GM12878 (cell line): ENCODE measurements at regions not wholly inside any gene's neighbourhood (a gene's known extent, or its start where the extent isn't known, plus 50 kb on each side); places are given as distances from the start of the nearest gene placed in this dataset.

Experiments
- ATAC-seq: fragments of 200-7000 bp; cut with Tn5 transposase; 3 replicates; pipeline ENCODE4 v1.9.1; 2020; ENCODE audit warnings: mild to moderate bottlenecking, moderate library complexity
- BruUV-seq: library from RNA; stranded (reverse); fragments of 400-500 nt; replicated peaks from 2 replicates; lab custom pipeline; 2021; lab: Mats Ljungman, UMichigan
- CTCF ChIA-PET: fragments of 300-600 bp; sonication (Branson Sonifier 250); formaldehyde crosslinking; extraction: SDS; loops from one replicate; lab custom pipeline; 2021; ENCODE audit warnings: inconsistent platforms; lab: Yijun Ruan, JAX
- POLR2A ChIA-PET: fragments of 350-600 bp; formaldehyde crosslinking; extraction: SDS; loops from one replicate; lab custom pipeline; 2021; ENCODE audit warnings: inconsistent platforms; lab: Charles Lee
- RAD21 ChIA-PET: fragments of 300-600 bp; sonication (Branson Sonifier 250); formaldehyde crosslinking; loops from one replicate; lab custom pipeline; 2023; ENCODE audit warnings: antibody characterized with exemption; ENCODE audit not compliant: unreplicated experiment; lab: Charles Lee
- SMC1A ChIA-PET: fragments of 300-600 bp; sonication (Branson Sonifier 250); formaldehyde crosslinking; loops from one replicate; lab custom pipeline; 2023; ENCODE audit not compliant: unreplicated experiment, uncharacterized antibody; lab: Charles Lee
- DNase-seq: peaks from one replicate; pipeline ENCODE4 v3.0.0-alpha.2; 2011; ENCODE audit warnings: low read depth, low spot score
- FAIRE-seq: peaks from 3 replicates; lab custom pipeline; 2011; peaks lifted over from hg19 to GRCh38; lab: Jason Lieb, UNC
- H2AFZ ChIP-seq: 2 replicates; pipeline ENCODE4 v1.6.0; 2011; ENCODE audit warnings: low read depth, low read length, control low read depth; ENCODE audit not compliant: control insufficient read depth
- H3K27ac ChIP-seq: 2 replicates; pipeline ENCODE4 v1.5.1; 2011; ENCODE audit warnings: control low read depth; ENCODE audit not compliant: control insufficient read depth, insufficient read depth
- H3K27me3 ChIP-seq, 2 experiments: replicated peaks in 1 of 2; 2 replicates each; pipeline versions ENCODE4 v1.6.0 to v1.6.1; 2011; ENCODE audit warnings: low read length in 1 of 2; ENCODE audit not compliant: control insufficient read depth in 2 of 2, insufficient read depth in 2 of 2
- H3K36me3 ChIP-seq, 2 experiments: 2 replicates each; pipeline ENCODE4 v1.5.1; 2011; ENCODE audit warnings: low read length in 1 of 2; ENCODE audit not compliant: control insufficient read depth in 2 of 2, insufficient read depth in 2 of 2
- H3K4me1 ChIP-seq: 2 replicates; pipeline ENCODE4 v1.6.1; 2011; ENCODE audit warnings: mild to moderate bottlenecking, low read length, moderate library complexity, mixed read lengths; ENCODE audit not compliant: control insufficient read depth, insufficient read depth
- H3K4me2 ChIP-seq: 2 replicates; pipeline ENCODE4 v1.6.0; 2011; ENCODE audit warnings: control low read depth; ENCODE audit not compliant: control insufficient read depth, insufficient read depth
- H3K4me3 ChIP-seq: fragments of 200-600 bp; sonication (generic); 2 replicates; pipeline ENCODE4 v1.5.1; 2016
- H3K79me2 ChIP-seq: 2 replicates; pipeline ENCODE4 v1.6.0; 2011; ENCODE audit warnings: low read length; ENCODE audit not compliant: control insufficient read depth, insufficient read depth
- H3K9ac ChIP-seq: 2 replicates; pipeline ENCODE4 v1.8.0; 2011; ENCODE audit warnings: low read length, control low read depth, mixed read lengths; ENCODE audit not compliant: control insufficient read depth, insufficient read depth
- H3K9me3 ChIP-seq: replicated peaks from 3 replicates; pipeline ENCODE4 v1.5.1; 2011; ENCODE audit warnings: mild to moderate bottlenecking, low read length; ENCODE audit not compliant: control insufficient read depth, insufficient read depth
- H4K20me1 ChIP-seq: 2 replicates; pipeline ENCODE4 v1.6.0; 2011; ENCODE audit not compliant: control insufficient read depth, insufficient read depth
- CEBPB ChIP-seq, 2 experiments: fragments of 150-350 bp in 1 of 2; IDR thresholded peaks; 2 replicates each; pipeline ENCODE4 v1.6.1; 2012 to 2014; ENCODE audit warnings: low read depth in 2 of 2, low read length in 2 of 2, borderline replicate concordance in 1 of 2, inconsistent platforms in 1 of 2
- DPF2 ChIP-seq: fragments of 450-650 bp; IDR thresholded peaks from 2 replicates; pipeline ENCODE4 v1.6.1; 2017; ENCODE audit warnings: mild to moderate bottlenecking
- EGR1 ChIP-seq, 2 experiments: IDR thresholded peaks; 1 replicate in 1 of 2; 2 replicates in 1 of 2; pipeline ENCODE4 v1.6.1; 2011 to 2012; ENCODE audit warnings: low read depth in 2 of 2, low read length in 2 of 2, borderline replicate concordance in 1 of 2, mild to moderate bottlenecking in 1 of 2, moderate library complexity in 1 of 2
- FOS ChIP-seq: IDR thresholded peaks from 3 replicates; pipeline ENCODE4 v1.6.1; 2011; ENCODE audit warnings: borderline replicate concordance; ENCODE audit not compliant: insufficient read length; ENCODE audit errors: extremely low read depth
- HDAC2 ChIP-seq: fragments of 200-600 bp; sonication (generic); IDR thresholded peaks from 2 replicates; pipeline ENCODE4 v1.6.1; 2017
- IKZF1 ChIP-seq: fragments of 450-650 bp; conservative IDR thresholded peaks from 2 replicates; pipeline ENCODE4 v1.6.1; 2017; ENCODE audit warnings: antibody characterized with exemption, mild to moderate bottlenecking
- JUND ChIP-seq: IDR thresholded peaks from 2 replicates; pipeline ENCODE4 v1.6.1; 2012; ENCODE audit warnings: low read depth, mild to moderate bottlenecking, low read length, improper control_type of control experiment, moderate library complexity
- MYC ChIP-seq: IDR thresholded peaks from 2 replicates; pipeline ENCODE4 v1.6.1; 2011; ENCODE audit warnings: mild to moderate bottlenecking, low read length, moderate library complexity, inconsistent platforms; ENCODE audit not compliant: insufficient read depth, insufficient replicate concordance, insufficient read length, severe bottlenecking
- NBN ChIP-seq: fragments of 450-650 bp; IDR thresholded peaks from 2 replicates; pipeline ENCODE4 v1.6.1; 2016
- SP1 ChIP-seq: IDR thresholded peaks from one replicate; pipeline ENCODE4 v1.6.1; 2011; ENCODE audit warnings: low read depth, low read length
- SREBF2 ChIP-seq: IDR thresholded peaks from 2 replicates; pipeline ENCODE4 v1.6.1; 2012; ENCODE audit warnings: mild to moderate bottlenecking, low read length
- ZSCAN29 ChIP-seq: fragments of 450-650 bp; IDR thresholded peaks from 2 replicates; pipeline ENCODE4 v1.6.1; 2017; ENCODE audit warnings: mild to moderate bottlenecking, moderate library complexity
- WGBS: methylation state at CpG from one replicate; pipeline ENCODE4 v1.1.6; 2016; ENCODE audit warnings: low lambda C conversion rate; ENCODE audit not compliant: insufficient replicate concordance, insufficient coverage; ENCODE audit errors: missing lambda C conversion rate; 5-methylcytosine and 5-hydroxymethylcytosine counted together
- in situ Hi-C: fragments of 300-500 bp; cut with MboI; formaldehyde crosslinking; loops from 9 replicates; pipeline ENCODE4 v1.14.3; 2018; ENCODE audit warnings: mixed read lengths
- intact Hi-C: fragments of 100-400 bp; cut with micrococcal nuclease; formaldehyde crosslinking; loops from one replicate; pipeline ENCODE4 v1.14.2; 2022; ENCODE audit not compliant: unreplicated experiment
- TF ChIP-seq, protein P1 (sequence below): fragments of 450-650 bp; IDR thresholded peaks from 2 replicates; pipeline ENCODE4 v1.6.1; 2014; ENCODE audit warnings: mild to moderate bottlenecking
- TF ChIP-seq, protein P2 (sequence below): IDR thresholded peaks from 2 replicates; pipeline ENCODE4 v1.6.1; 2011; ENCODE audit warnings: borderline replicate concordance, low read depth, mild to moderate bottlenecking, moderate library complexity, mixed read lengths, low read length; ENCODE audit not compliant: insufficient read depth; ENCODE audit errors: extremely low read length

DNA sequence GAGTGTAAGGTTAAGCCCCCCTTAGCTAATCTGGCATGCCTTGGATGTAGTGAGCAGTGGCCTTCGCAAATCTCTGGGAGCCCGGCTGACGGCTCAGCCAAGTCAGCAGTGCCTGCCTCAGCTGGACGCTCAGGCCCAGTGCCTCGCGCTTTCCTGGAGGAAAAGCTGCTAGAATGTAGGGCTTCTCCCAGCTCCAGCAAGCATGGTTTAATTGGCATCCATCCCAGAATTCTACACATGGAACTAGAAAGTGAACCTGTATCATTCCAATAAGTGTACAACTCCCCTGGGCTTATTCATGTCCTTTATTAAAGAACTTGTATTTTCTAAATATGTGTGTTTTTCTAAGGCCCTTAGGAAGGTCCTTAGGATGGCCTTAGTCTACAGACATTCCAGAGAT is 287.8 kb upstream of the SHH start:
- RAD21 ChIA-PET = no interaction called here
- DNase-seq (no peak), FAIRE-seq (no peak)
- Histone ChIP-seq H3K4me2 (no peak overlapping the region), H2AFZ (no peak overlapping the region)
- BruUV-seq = no TSS peak
- no peak for TF ChIP-seq NBN
- no peak for TF ChIP-seq IKZF1
- no peak for TF ChIP-seq DPF2
- no peak for TF ChIP-seq SP1
- TF ChIP-seq, protein P1, sequence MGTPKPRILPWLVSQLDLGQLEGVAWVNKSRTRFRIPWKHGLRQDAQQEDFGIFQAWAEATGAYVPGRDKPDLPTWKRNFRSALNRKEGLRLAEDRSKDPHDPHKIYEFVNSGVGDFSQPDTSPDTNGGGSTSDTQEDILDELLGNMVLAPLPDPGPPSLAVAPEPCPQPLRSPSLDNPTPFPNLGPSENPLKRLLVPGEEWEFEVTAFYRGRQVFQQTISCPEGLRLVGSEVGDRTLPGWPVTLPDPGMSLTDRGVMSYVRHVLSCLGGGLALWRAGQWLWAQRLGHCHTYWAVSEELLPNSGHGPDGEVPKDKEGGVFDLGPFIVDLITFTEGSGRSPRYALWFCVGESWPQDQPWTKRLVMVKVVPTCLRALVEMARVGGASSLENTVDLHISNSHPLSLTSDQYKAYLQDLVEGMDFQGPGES = no peak
- TF ChIP-seq FOS = no peak
- TF ChIP-seq HDAC2 = no peak
- TF ChIP-seq, all 136 proteins: peak for 0
- no peak overlapping the region for H3K4me3 ChIP-seq
- H3K27me3 ChIP-seq = no peaks in the 10 kb centered on the region; a peak in 1 of 4 replicates
- ATAC-seq = no peak
- SMC1A ChIA-PET = no interaction called here
- no peaks in the 10 kb centered on the region for H3K79me2 ChIP-seq
- H3K4me1 ChIP-seq = no peaks in the 10 kb centered on the region
- in situ Hi-C loops = no loop called here
- POLR2A ChIA-PET = no interaction called here
- no peak overlapping the region for H3K9ac ChIP-seq
- no peaks in the 10 kb centered on the region for H3K36me3 ChIP-seq
- H3K9me3 ChIP-seq = no peaks in the 10 kb centered on the region
- WGBS = 68% methylated on average over 6 of the region's 6 CpGs
- no peak overlapping the region for H3K27ac ChIP-seq
- intact Hi-C loops = no loop called here
- CTCF ChIA-PET = no interaction called here
- H4K20me1 ChIP-seq = no peaks in the 10 kb centered on the region

DNA sequence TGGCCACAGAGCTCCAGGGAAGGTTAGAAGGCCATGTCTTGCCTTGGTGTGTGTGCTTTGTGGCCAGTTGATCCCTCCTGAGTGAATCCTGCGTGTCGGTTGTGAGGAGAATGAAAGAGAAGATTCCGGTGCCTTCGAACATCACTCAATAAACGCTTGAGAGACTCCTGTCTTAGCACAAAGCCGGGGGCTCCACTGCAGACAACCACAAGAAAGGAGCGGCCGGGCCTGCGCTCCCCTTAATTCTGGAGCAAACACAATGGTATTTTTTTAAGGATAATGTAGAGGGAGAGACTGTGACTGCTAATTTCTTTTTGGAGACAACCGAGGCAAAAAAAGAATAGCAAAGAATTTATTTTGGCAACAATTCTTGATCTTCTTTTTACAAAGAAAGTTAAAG is 286.8 kb upstream of the SHH start:
- no peak overlapping the region for H3K9ac ChIP-seq
- BruUV-seq = no TSS peak
- no peaks in the 10 kb centered on the region for H3K36me3 ChIP-seq
- no peak for FAIRE-seq
- H3K27me3 ChIP-seq = no peaks in the 10 kb centered on the region; a peak in 1 of 4 replicates
- DNase-seq = no peak
- CTCF ChIA-PET = no interaction called here
- WGBS = 25% methylated on average over 10 of the region's 10 CpGs
- POLR2A ChIA-PET = no interaction called here
- ATAC-seq = no peak
- H4K20me1 ChIP-seq = no peaks in the 10 kb centered on the region
- SMC1A ChIA-PET = no interaction called here
- in situ Hi-C loops = no loop called here
- H2AFZ ChIP-seq = no peak overlapping the region
- no peaks in the 10 kb centered on the region; the same call in 2 of the 3 replicates for H3K9me3 ChIP-seq
- RAD21 ChIA-PET = no interaction called here
- H3K27ac ChIP-seq = no peak overlapping the region
- H3K79me2 ChIP-seq = no peaks in the 10 kb centered on the region
- TF ChIP-seq SREBF2 = no peak
- no peak for TF ChIP-seq CEBPB (IDR thresholded peaks at IDR 0.05; ENCODE audit: borderline replicate concordance in 1 of 2, low read depth in 2 of 2, low read length in 2 of 2)
- TF ChIP-seq EGR1 (IDR thresholded peaks at IDR 0.05; ENCODE audit: borderline replicate concordance in 1 of 2, low read depth in 2 of 2, low read length in 2 of 2) = no peak
- no peak for TF ChIP-seq MYC
- TF ChIP-seq, protein P2, sequence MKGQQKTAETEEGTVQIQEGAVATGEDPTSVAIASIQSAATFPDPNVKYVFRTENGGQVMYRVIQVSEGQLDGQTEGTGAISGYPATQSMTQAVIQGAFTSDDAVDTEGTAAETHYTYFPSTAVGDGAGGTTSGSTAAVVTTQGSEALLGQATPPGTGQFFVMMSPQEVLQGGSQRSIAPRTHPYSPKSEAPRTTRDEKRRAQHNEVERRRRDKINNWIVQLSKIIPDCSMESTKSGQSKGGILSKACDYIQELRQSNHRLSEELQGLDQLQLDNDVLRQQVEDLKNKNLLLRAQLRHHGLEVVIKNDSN = no peak
- no peak for TF ChIP-seq JUND
- TF ChIP-seq ZSCAN29 = no peak
- intact Hi-C loops = no loop called here
- H3K4me1 ChIP-seq = no peaks in the 10 kb centered on the region
- H3K4me2 ChIP-seq = no peak overlapping the region
- no peak overlapping the region for H3K4me3 ChIP-seq
